SK-N-SH (cell line): ENCODE measurements at regions not wholly inside any gene's neighbourhood (a gene's known extent, or its start where the extent isn't known, plus 50 kb on each side); places are given as distances from the start of the nearest gene placed in this dataset.

Experiments
- CTCF ChIA-PET: fragments of 300-600, 350-600 bp; formaldehyde crosslinking; extraction: SDS; loops from one replicate; lab custom pipeline; 2021; lab: Yijun Ruan, JAX
- POLR2A ChIA-PET: fragments of 350-600 bp; sonication (Branson Sonifier 250); formaldehyde crosslinking; extraction: SDS; loops from one replicate; lab custom pipeline; 2020; ENCODE audit warnings: antibody characterized with exemption, inconsistent platforms; lab: Yijun Ruan, JAX
- DNase-seq: peaks from one replicate; pipeline ENCODE4 v3.0.0; 2012
- H2AFZ ChIP-seq: fragments of 200-600 bp; sonication (generic); 2 replicates; pipeline ENCODE4 v1.8.1; 2016; ENCODE audit warnings: antibody characterized with exemption, mild to moderate bottlenecking, low read depth
- H3F3A ChIP-seq: fragments of 200-600 bp; sonication (generic); replicated peaks from 2 replicates; pipeline ENCODE3; 2016; ENCODE audit warnings: antibody characterized with exemption, mild to moderate bottlenecking; ENCODE audit not compliant: insufficient read depth
- H3K27ac ChIP-seq, 2 experiments: fragments of 200-500 bp in 1 of 2; fragments of 200-600 bp in 1 of 2; sonication (Bioruptor generic) in 1 of 2; sonication (generic), shearing (Covaris generic) in 1 of 2; 2 replicates each; pipeline versions ENCODE4 v1.5.1 to v1.6.1; 2014 to 2016; ENCODE audit warnings: low read depth in 2 of 2, inconsistent platforms in 1 of 2, low read length in 1 of 2, mild to moderate bottlenecking in 1 of 2, mixed read lengths in 1 of 2
- H3K27me3 ChIP-seq: fragments of 200-600 bp; sonication (generic), shearing (Covaris generic); 2 replicates; pipeline ENCODE4 v1.6.1; 2016; ENCODE audit warnings: mixed run types; ENCODE audit not compliant: insufficient read depth
- H3K36me3 ChIP-seq, 2 experiments: fragments of 200-500 bp in 1 of 2; fragments of 200-600 bp in 1 of 2; sonication (Bioruptor generic) in 1 of 2; sonication (generic) in 1 of 2; replicated peaks in 1 of 2; 2 replicates each; pipeline versions ENCODE3 to v1.5.1; 2014 to 2016; ENCODE audit warnings: low read length in 1 of 2, mild to moderate bottlenecking in 1 of 2; ENCODE audit not compliant: insufficient read depth in 2 of 2, control insufficient read depth in 1 of 2
- H3K4me1 ChIP-seq, 2 experiments: fragments of 200-500 bp in 1 of 2; fragments of 200-600 bp in 1 of 2; sonication (Bioruptor generic) in 1 of 2; sonication (generic), shearing (Covaris generic) in 1 of 2; 2 replicates each; pipeline versions ENCODE4 v1.5.1 to v1.6.1; 2014 to 2016; ENCODE audit warnings: low read depth in 1 of 2, low read length in 1 of 2, mixed run types in 1 of 2; ENCODE audit not compliant: insufficient read depth in 2 of 2, control insufficient read depth in 1 of 2
- H3K4me2 ChIP-seq: fragments of 200-600 bp; sonication (generic), shearing (Covaris generic); 2 replicates; pipeline ENCODE4 v1.6.1; 2017; ENCODE audit warnings: mixed run types
- H3K4me3 ChIP-seq, 2 experiments: fragments of 200-500 bp in 1 of 2; fragments of 200-600 bp in 1 of 2; sonication (Bioruptor generic) in 1 of 2; sonication (generic), shearing (Covaris generic) in 1 of 2; 2 replicates each; pipeline versions ENCODE4 v1.5.1 to v1.8.1; 2014 to 2016; ENCODE audit warnings: low read depth in 2 of 2, inconsistent platforms in 1 of 2, low read length in 1 of 2, mild to moderate bottlenecking in 1 of 2, mixed read lengths in 1 of 2, moderate library complexity in 1 of 2
- H3K79me2 ChIP-seq: fragments of 200-600 bp; sonication (generic); 2 replicates; pipeline ENCODE4 v1.8.1; 2017; ENCODE audit warnings: mild to moderate bottlenecking; ENCODE audit not compliant: insufficient read depth
- H3K9ac ChIP-seq: fragments of 200-600 bp; sonication (generic); 2 replicates; pipeline ENCODE4 v1.6.1; 2017; ENCODE audit warnings: mixed run types
- H3K9me2 ChIP-seq: fragments of 200-600 bp; sonication (generic); 2 replicates; pipeline ENCODE4 v1.6.1; 2017; ENCODE audit warnings: mixed run types
- H3K9me3 ChIP-seq: fragments of 200-600 bp; sonication (generic); 2 replicates; pipeline ENCODE4 v1.6.1; 2017; ENCODE audit warnings: mixed run types, mild to moderate bottlenecking, moderate library complexity
- H4K20me1 ChIP-seq: fragments of 200-600 bp; sonication (generic); 2 replicates; pipeline ENCODE4 v1.6.1; 2017; ENCODE audit warnings: mild to moderate bottlenecking, mixed run types; ENCODE audit not compliant: insufficient read depth
- CHD2 ChIP-seq: fragments of 150-350 bp; IDR thresholded peaks from 2 replicates; pipeline ENCODE4 v1.6.1; 2018; ENCODE audit warnings: low read length; ENCODE audit not compliant: partially characterized antibody
- ELF1 ChIP-seq: IDR thresholded peaks from 2 replicates; pipeline ENCODE4 v1.4.0; 2012
- EP300 ChIP-seq, 2 experiments: IDR thresholded peaks; 2 replicates each; pipeline versions ENCODE4 v1.4.0 to v1.6.1; 2012; ENCODE audit warnings: borderline replicate concordance in 1 of 2, low read depth in 1 of 2, low read length in 1 of 2
- GABPA ChIP-seq: IDR thresholded peaks from 2 replicates; pipeline ENCODE4 v1.4.0; 2012; ENCODE audit warnings: low read depth, mild to moderate bottlenecking
- GATA2 ChIP-seq: sonication (generic); formaldehyde crosslinking; IDR thresholded peaks from 2 replicates; pipeline ENCODE4 v1.5.0; 2020; ENCODE audit warnings: mild to moderate bottlenecking, missing genetic modification reagents
- MEF2A ChIP-seq: IDR thresholded peaks from 2 replicates; pipeline ENCODE4 v1.4.0; 2012; ENCODE audit warnings: low read depth, borderline replicate concordance
- MXI1 ChIP-seq: IDR thresholded peaks from 2 replicates; pipeline ENCODE4 v1.6.1; 2012; ENCODE audit warnings: mild to moderate bottlenecking, low read depth, low read length, improper control_type of control experiment
- RCOR1 ChIP-seq: fragments of 150-350 bp; IDR thresholded peaks from 2 replicates; pipeline ENCODE4 v1.6.1; 2017; ENCODE audit warnings: antibody characterized with exemption, low read length
- TCF12 ChIP-seq: IDR thresholded peaks from 2 replicates; pipeline ENCODE4 v1.4.0; 2012
- TEAD4 ChIP-seq: IDR thresholded peaks from 2 replicates; pipeline ENCODE4 v1.4.0; 2012; ENCODE audit warnings: mild to moderate bottlenecking, borderline replicate concordance; ENCODE audit not compliant: insufficient read depth
- WGBS: methylation state at CpG from one replicate; pipeline ENCODE4 v1.1.6; 2017; ENCODE audit warnings: low lambda C conversion rate; 5-methylcytosine and 5-hydroxymethylcytosine counted together
- TF ChIP-seq, protein P1 (sequence below): fragments of 150-350 bp; IDR thresholded peaks from 2 replicates; pipeline ENCODE4 v1.6.1; 2016; ENCODE audit warnings: mild to moderate bottlenecking, low read depth, low read length
- TF ChIP-seq, protein P2 (sequence below): IDR thresholded peaks from 2 replicates; pipeline ENCODE4 v1.6.1; 2012; ENCODE audit warnings: mild to moderate bottlenecking, low read depth, low read length, moderate library complexity
- TF ChIP-seq, protein P3 (sequence below): IDR thresholded peaks from 2 replicates; pipeline ENCODE4 v1.4.0; 2012; ENCODE audit warnings: low read depth, borderline replicate concordance
- TF ChIP-seq, protein P4 (sequence below): IDR thresholded peaks from 2 replicates; pipeline ENCODE4 v1.4.0; 2012; ENCODE audit warnings: low read depth, borderline replicate concordance
- TF ChIP-seq, protein P5 (sequence below): fragments of 150-350 bp; IDR thresholded peaks from 2 replicates; pipeline ENCODE4 v1.6.1; 2017; ENCODE audit warnings: antibody characterized with exemption, low read length, low read depth, borderline replicate concordance
- TF ChIP-seq, protein P6 (sequence below): IDR thresholded peaks from 2 replicates; pipeline ENCODE4; 2012
- TF ChIP-seq, protein P7 (sequence below): IDR thresholded peaks from 2 replicates; pipeline ENCODE4 v1.4.0; 2012; ENCODE audit warnings: low read depth

DNA sequence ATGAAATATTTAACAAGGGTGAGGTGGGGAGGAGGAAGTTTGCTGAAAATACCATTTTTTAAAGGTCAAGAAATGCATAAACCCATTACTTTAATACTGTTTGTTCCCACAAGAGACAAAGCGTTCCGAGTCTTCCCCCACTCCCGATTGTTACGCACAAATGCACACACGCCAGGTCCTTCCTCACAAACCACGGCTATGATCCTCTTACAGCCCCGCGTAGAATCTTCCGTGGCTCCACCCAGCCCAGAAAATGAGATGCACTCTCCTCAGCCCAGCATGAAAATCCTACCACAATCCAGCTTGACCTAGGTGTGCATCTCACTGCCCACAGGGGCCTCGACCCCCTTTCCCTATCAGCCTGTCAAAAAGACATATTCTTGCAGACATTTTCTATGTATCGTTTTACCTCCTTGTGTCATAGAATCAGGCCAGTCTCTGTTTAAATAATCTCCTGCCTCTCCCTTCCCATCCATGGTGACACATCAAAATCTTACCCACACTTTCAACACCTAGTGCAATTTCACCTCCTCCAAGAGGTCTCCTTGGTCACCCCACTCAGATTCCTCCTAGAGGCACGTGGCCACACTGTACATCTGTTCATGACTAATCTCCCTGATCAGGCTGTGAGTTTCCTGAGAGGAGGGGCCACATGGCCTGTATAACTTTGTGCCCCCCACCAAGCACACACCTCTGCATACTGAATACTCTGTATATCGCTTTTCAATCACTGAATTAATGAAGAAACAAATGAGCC lies 491.0 kb upstream of the KLHL29 start:
- DNase-seq, result no peak
- H3K9me2 ChIP-seq, result no peaks in the 10 kb centered on the region
- H3K9me3 ChIP-seq, result no peaks in the 10 kb centered on the region
- WGBS, result 43% methylated on average over 13 of the region's 13 CpGs
- ChIA-PET POLR2A (no interaction called here), CTCF (interaction anchor here (1.3 to 2.3 kb wide), 2 partner anchors 7 to 539 kb away, joined by 3 to 5 read pairs; no protein-coding TSS in a partner anchor)
- H2AFZ ChIP-seq, result no peak overlapping the region
- H3K4me1 ChIP-seq, result no peaks in the 10 kb centered on the region; a peak in 1 of 4 replicates
- H3K4me3 ChIP-seq, result peak overlapping the region in 1 of 2 experiments; percentile 9; a peak in 1 of 4 replicates
- H3K4me2 ChIP-seq, result no peak overlapping the region
- H3K36me3 ChIP-seq, result no peaks in the 10 kb centered on the region
- no peak overlapping the region for H3K9ac ChIP-seq
- H3K79me2 ChIP-seq, result no peaks in the 10 kb centered on the region
- no peaks in the 10 kb centered on the region for H3F3A ChIP-seq
- TF ChIP-seq, protein P1, sequence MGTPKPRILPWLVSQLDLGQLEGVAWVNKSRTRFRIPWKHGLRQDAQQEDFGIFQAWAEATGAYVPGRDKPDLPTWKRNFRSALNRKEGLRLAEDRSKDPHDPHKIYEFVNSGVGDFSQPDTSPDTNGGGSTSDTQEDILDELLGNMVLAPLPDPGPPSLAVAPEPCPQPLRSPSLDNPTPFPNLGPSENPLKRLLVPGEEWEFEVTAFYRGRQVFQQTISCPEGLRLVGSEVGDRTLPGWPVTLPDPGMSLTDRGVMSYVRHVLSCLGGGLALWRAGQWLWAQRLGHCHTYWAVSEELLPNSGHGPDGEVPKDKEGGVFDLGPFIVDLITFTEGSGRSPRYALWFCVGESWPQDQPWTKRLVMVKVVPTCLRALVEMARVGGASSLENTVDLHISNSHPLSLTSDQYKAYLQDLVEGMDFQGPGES, result no peak
- no peak for TF ChIP-seq TEAD4
- TF ChIP-seq GABPA, result no peak
- no peak for TF ChIP-seq EP300 (IDR thresholded peaks at IDR 0.05; ENCODE audit: borderline replicate concordance in 1 of 2, low read depth in 1 of 2, low read length in 1 of 2)
- TF ChIP-seq, protein P2, sequence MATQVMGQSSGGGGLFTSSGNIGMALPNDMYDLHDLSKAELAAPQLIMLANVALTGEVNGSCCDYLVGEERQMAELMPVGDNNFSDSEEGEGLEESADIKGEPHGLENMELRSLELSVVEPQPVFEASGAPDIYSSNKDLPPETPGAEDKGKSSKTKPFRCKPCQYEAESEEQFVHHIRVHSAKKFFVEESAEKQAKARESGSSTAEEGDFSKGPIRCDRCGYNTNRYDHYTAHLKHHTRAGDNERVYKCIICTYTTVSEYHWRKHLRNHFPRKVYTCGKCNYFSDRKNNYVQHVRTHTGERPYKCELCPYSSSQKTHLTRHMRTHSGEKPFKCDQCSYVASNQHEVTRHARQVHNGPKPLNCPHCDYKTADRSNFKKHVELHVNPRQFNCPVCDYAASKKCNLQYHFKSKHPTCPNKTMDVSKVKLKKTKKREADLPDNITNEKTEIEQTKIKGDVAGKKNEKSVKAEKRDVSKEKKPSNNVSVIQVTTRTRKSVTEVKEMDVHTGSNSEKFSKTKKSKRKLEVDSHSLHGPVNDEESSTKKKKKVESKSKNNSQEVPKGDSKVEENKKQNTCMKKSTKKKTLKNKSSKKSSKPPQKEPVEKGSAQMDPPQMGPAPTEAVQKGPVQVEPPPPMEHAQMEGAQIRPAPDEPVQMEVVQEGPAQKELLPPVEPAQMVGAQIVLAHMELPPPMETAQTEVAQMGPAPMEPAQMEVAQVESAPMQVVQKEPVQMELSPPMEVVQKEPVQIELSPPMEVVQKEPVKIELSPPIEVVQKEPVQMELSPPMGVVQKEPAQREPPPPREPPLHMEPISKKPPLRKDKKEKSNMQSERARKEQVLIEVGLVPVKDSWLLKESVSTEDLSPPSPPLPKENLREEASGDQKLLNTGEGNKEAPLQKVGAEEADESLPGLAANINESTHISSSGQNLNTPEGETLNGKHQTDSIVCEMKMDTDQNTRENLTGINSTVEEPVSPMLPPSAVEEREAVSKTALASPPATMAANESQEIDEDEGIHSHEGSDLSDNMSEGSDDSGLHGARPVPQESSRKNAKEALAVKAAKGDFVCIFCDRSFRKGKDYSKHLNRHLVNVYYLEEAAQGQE, result no peak
- TF ChIP-seq, protein P3, sequence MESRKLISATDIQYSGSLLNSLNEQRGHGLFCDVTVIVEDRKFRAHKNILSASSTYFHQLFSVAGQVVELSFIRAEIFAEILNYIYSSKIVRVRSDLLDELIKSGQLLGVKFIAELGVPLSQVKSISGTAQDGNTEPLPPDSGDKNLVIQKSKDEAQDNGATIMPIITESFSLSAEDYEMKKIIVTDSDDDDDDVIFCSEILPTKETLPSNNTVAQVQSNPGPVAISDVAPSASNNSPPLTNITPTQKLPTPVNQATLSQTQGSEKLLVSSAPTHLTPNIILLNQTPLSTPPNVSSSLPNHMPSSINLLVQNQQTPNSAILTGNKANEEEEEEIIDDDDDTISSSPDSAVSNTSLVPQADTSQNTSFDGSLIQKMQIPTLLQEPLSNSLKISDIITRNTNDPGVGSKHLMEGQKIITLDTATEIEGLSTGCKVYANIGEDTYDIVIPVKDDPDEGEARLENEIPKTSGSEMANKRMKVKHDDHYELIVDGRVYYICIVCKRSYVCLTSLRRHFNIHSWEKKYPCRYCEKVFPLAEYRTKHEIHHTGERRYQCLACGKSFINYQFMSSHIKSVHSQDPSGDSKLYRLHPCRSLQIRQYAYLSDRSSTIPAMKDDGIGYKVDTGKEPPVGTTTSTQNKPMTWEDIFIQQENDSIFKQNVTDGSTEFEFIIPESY, result no peak
- no peak for TF ChIP-seq CHD2
- TF ChIP-seq MXI1, result no peak
- no peak for TF ChIP-seq RCOR1
- no peak for TF ChIP-seq ELF1
- no peak for TF ChIP-seq MEF2A
- TF ChIP-seq, protein P4, sequence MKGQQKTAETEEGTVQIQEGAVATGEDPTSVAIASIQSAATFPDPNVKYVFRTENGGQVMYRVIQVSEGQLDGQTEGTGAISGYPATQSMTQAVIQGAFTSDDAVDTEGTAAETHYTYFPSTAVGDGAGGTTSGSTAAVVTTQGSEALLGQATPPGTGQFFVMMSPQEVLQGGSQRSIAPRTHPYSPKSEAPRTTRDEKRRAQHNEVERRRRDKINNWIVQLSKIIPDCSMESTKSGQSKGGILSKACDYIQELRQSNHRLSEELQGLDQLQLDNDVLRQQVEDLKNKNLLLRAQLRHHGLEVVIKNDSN, result no peak
- no peak for TF ChIP-seq TCF12
- TF ChIP-seq, protein P5, sequence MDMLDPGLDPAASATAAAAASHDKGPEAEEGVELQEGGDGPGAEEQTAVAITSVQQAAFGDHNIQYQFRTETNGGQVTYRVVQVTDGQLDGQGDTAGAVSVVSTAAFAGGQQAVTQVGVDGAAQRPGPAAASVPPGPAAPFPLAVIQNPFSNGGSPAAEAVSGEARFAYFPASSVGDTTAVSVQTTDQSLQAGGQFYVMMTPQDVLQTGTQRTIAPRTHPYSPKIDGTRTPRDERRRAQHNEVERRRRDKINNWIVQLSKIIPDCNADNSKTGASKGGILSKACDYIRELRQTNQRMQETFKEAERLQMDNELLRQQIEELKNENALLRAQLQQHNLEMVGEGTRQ, result no peak
- TF ChIP-seq, protein P6, sequence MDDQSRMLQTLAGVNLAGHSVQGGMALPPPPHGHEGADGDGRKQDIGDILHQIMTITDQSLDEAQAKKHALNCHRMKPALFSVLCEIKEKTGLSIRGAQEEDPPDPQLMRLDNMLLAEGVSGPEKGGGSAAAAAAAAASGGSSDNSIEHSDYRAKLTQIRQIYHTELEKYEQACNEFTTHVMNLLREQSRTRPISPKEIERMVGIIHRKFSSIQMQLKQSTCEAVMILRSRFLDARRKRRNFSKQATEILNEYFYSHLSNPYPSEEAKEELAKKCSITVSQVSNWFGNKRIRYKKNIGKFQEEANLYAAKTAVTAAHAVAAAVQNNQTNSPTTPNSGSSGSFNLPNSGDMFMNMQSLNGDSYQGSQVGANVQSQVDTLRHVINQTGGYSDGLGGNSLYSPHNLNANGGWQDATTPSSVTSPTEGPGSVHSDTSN, result no peak
- TF ChIP-seq, protein P7, sequence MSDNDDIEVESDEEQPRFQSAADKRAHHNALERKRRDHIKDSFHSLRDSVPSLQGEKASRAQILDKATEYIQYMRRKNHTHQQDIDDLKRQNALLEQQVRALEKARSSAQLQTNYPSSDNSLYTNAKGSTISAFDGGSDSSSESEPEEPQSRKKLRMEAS, result no peak
- TF ChIP-seq GATA2 (CRISPR knock-in tag), result no peak
- TF ChIP-seq, all 33 proteins: peak for 0
- H4K20me1 ChIP-seq, result no peaks in the 10 kb centered on the region
- H3K27me3 ChIP-seq, result no peaks in the 10 kb centered on the region
- no peak overlapping the region for H3K27ac ChIP-seq
